Keratinocyte (primary cell): ENCODE measurements at regions not wholly inside any gene's neighbourhood (a gene's known extent, or its start where the extent isn't known, plus 50 kb on each side); places are given as distances from the start of the nearest gene placed in this dataset.

ENCODE experiments used
- DNase-seq: peaks from one replicate; pipeline ENCODE4 v3.0.0-alpha.2; 2011; ENCODE audit warnings: low read depth, missing footprints, low spot score
- FAIRE-seq: peaks from 2 replicates; lab custom pipeline; 2011; peaks lifted over from hg19 to GRCh38; lab: Jason Lieb, UNC
- H2AFZ ChIP-seq: 2 replicates; pipeline ENCODE4 v1.6.0; 2012; ENCODE audit warnings: low read length, control low read depth, inconsistent platforms; ENCODE audit not compliant: control insufficient read depth
- H3K27ac ChIP-seq: 2 replicates; pipeline ENCODE4 v1.5.1; 2011; ENCODE audit warnings: low read length; ENCODE audit not compliant: control insufficient read depth, insufficient read depth
- H3K27me3 ChIP-seq: 3 replicates; pipeline ENCODE4 v1.6.0; 2011; ENCODE audit warnings: low read length; ENCODE audit not compliant: control insufficient read depth, insufficient read depth; ENCODE audit errors: extremely low read depth
- H3K36me3 ChIP-seq, 2 experiments: 2 replicates in 1 of 2; 3 replicates in 1 of 2; pipeline ENCODE4 v1.5.1; 2011; ENCODE audit warnings: low read length in 2 of 2, mild to moderate bottlenecking in 1 of 2; ENCODE audit not compliant: control insufficient read depth in 2 of 2, insufficient read depth in 2 of 2; ENCODE audit errors: extremely low read depth in 1 of 2
- H3K4me1 ChIP-seq: 3 replicates; pipeline ENCODE4 v1.5.1; 2011; ENCODE audit warnings: low read length; ENCODE audit not compliant: control insufficient read depth, insufficient read depth; ENCODE audit errors: extremely low read depth
- H3K4me2 ChIP-seq: 3 replicates; pipeline ENCODE4 v1.6.0; 2011; ENCODE audit warnings: low read depth, low read length; ENCODE audit not compliant: control insufficient read depth, insufficient read depth; ENCODE audit errors: extremely low read depth
- H3K4me3 ChIP-seq, 3 experiments: fragments of 200-600 bp in 1 of 3; sonication (generic) in 1 of 3; 2 replicates in 2 of 3; 3 replicates in 1 of 3; pipeline ENCODE4 v1.5.1; 2011 to 2016; ENCODE audit warnings: low read length in 3 of 3, mild to moderate bottlenecking in 3 of 3, control low read depth in 2 of 3, inconsistent platforms in 1 of 3, low read depth in 1 of 3, mixed read lengths in 1 of 3, mixed run types in 1 of 3, moderate library complexity in 1 of 3; ENCODE audit not compliant: control insufficient read depth in 2 of 3, insufficient read depth in 2 of 3; ENCODE audit errors: extremely low read depth in 1 of 3
- H3K79me2 ChIP-seq: 2 replicates; pipeline ENCODE4 v1.6.0; 2012; ENCODE audit warnings: low read length; ENCODE audit not compliant: control insufficient read depth, insufficient read depth
- H3K9ac ChIP-seq: 3 replicates; pipeline ENCODE4 v1.6.0; 2011; ENCODE audit warnings: low read length; ENCODE audit not compliant: control insufficient read depth, insufficient read depth; ENCODE audit errors: extremely low read depth
- H3K9me1 ChIP-seq: 3 replicates; pipeline ENCODE4 v1.6.0; 2011; ENCODE audit warnings: low read length; ENCODE audit not compliant: control insufficient read depth, insufficient read depth; ENCODE audit errors: extremely low read depth
- H3K9me3 ChIP-seq: 2 replicates; pipeline ENCODE4 v1.5.1; 2012; ENCODE audit warnings: low read depth, low read length; ENCODE audit not compliant: control insufficient read depth
- H4K20me1 ChIP-seq: 3 replicates; pipeline ENCODE4 v1.6.0; 2011; ENCODE audit warnings: low read length; ENCODE audit not compliant: control insufficient read depth, insufficient read depth; ENCODE audit errors: extremely low read depth
- EZH2 ChIP-seq: IDR thresholded peaks from one replicate; pipeline ENCODE4 v1.6.1; 2012; ENCODE audit warnings: inconsistent platforms, mild to moderate bottlenecking, low read length, moderate library complexity
- dilution Hi-C: fragments of 300-500 bp; cut with MboI; formaldehyde crosslinking; loops from one replicate; pipeline ENCODE4 v1.7.0; 2020; ENCODE audit warnings: low sequenced_read_pairs; ENCODE audit not compliant: extremely low pct_ligation_motif_present
- TF ChIP-seq, protein P1 (sequence below), 3 experiments: IDR thresholded peaks in 1 of 3; conservative IDR thresholded peaks in 1 of 3; optimal IDR thresholded peaks in 1 of 3; 2 replicates in 2 of 3; 3 replicates in 1 of 3; pipeline versions ENCODE3 to v1.5.1; 2011; ENCODE audit warnings: low read length in 3 of 3, mild to moderate bottlenecking in 3 of 3, moderate library complexity in 2 of 3, control low read depth in 1 of 3, inconsistent platforms in 1 of 3; ENCODE audit not compliant: insufficient read depth in 2 of 3; ENCODE audit errors: extremely low read depth in 1 of 3

DNA sequence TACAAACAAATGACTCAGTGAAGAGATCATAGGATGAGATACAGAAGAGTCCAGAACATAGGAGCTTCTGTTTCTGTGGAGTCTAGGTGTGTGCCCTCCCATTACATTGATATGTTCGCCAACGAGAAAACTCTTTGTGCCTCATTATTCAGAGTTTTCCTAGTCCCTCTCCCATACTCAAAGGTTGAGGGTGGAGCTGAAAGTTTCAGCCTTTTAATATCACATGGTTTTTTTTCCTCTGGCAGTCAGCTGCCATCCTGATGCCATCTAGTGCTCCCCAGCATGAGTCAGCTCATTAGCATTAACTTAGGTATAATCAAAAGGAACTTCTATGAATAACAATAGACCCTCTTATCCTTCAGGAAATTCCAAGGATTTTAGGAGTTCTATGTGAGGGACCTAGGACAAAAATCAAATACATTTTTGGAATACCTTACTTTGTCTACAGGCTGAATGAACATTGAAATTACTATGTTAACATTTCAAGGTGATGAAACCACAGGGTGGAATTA is 559.6 kb upstream of the AMOT start:
- H3K27ac ChIP-seq: no peak overlapping the region
- no peaks in the 10 kb centered on the region for H3K9me3 ChIP-seq
- no peak overlapping the region for H3K4me2 ChIP-seq
- no peak overlapping the region for H3K9ac ChIP-seq
- no peaks in the 10 kb centered on the region for H3K9me1 ChIP-seq
- FAIRE-seq: no peak
- H3K4me1 ChIP-seq: no peaks in the 10 kb centered on the region
- H3K4me3 ChIP-seq: no peak overlapping the region
- TF ChIP-seq, protein P1, sequence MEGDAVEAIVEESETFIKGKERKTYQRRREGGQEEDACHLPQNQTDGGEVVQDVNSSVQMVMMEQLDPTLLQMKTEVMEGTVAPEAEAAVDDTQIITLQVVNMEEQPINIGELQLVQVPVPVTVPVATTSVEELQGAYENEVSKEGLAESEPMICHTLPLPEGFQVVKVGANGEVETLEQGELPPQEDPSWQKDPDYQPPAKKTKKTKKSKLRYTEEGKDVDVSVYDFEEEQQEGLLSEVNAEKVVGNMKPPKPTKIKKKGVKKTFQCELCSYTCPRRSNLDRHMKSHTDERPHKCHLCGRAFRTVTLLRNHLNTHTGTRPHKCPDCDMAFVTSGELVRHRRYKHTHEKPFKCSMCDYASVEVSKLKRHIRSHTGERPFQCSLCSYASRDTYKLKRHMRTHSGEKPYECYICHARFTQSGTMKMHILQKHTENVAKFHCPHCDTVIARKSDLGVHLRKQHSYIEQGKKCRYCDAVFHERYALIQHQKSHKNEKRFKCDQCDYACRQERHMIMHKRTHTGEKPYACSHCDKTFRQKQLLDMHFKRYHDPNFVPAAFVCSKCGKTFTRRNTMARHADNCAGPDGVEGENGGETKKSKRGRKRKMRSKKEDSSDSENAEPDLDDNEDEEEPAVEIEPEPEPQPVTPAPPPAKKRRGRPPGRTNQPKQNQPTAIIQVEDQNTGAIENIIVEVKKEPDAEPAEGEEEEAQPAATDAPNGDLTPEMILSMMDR (optimal IDR thresholded peaks at IDR 0.05 in 1 of 3, IDR thresholded peaks at IDR 0.05 in 1 of 3, conservative IDR thresholded peaks at IDR 0.05 in 1 of 3; ENCODE audit: extremely low read depth in 1 of 3, insufficient read depth in 2 of 3, low read length in 3 of 3): no peak
- TF ChIP-seq EZH2: no peak
- H3K36me3 ChIP-seq: no peaks in the 10 kb centered on the region
- no peak overlapping the region for H2AFZ ChIP-seq
- no peak for DNase-seq
- H4K20me1 ChIP-seq: no peaks in the 10 kb centered on the region
- no peaks in the 10 kb centered on the region for H3K27me3 ChIP-seq
- dilution Hi-C loops: no loop called here
- no peaks in the 10 kb centered on the region for H3K79me2 ChIP-seq

DNA sequence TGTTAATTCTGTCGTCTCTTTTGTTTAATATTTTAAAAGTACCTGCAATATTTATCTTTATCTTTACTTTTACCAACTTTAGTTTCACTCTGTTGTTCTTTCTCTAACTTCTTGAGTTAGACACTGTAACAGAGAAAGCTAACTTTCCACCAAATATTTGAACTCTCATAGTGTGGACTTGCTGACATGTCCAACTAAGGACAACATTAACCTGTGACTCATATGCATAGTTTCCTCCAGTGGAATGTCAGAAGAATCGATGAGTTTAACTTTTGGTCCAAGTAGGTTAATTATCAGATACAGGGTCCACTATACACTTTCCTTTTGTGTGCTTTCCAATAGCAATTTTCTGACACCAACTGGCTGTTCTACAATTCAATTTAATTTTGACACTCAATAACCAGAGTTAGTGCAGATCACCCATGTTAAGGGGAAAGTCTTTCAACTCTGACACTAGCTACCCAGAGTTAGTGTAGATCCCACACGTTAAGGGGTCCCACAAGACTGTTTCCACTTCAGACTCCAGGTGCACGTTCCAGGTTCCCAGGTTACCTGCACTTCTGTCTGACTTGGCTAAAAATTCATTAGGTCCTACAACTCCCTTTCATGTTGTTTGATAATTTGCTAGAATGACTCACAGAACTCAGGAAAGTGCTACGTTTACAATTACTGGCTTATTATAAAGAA is 559.0 kb upstream of the AMOT start:
- Histone ChIP-seq H3K79me2 (no peaks in the 10 kb centered on the region), H3K4me2 (no peak overlapping the region), H4K20me1 (no peaks in the 10 kb centered on the region), H3K9ac (no peak overlapping the region), H2AFZ (no peak overlapping the region), H3K9me1 (no peaks in the 10 kb centered on the region), H3K9me3 (no peaks in the 10 kb centered on the region), H3K4me1 (no peaks in the 10 kb centered on the region), H3K4me3 (no peak overlapping the region), H3K27me3 (no peaks in the 10 kb centered on the region), H3K36me3 (no peaks in the 10 kb centered on the region), H3K27ac (no peak overlapping the region)
- DNase-seq: no peak
- no peak for FAIRE-seq
- TF ChIP-seq, protein P1 (optimal IDR thresholded peaks at IDR 0.05 in 1 of 3, IDR thresholded peaks at IDR 0.05 in 1 of 3, conservative IDR thresholded peaks at IDR 0.05 in 1 of 3; ENCODE audit: extremely low read depth in 1 of 3, insufficient read depth in 2 of 3, low read length in 3 of 3): no peak
- TF ChIP-seq EZH2: no peak
- dilution Hi-C loops: no loop called here
